Fibroblast of upper back skin (primary cell): ENCODE measurements at regions not wholly inside any gene's neighbourhood (a gene's known extent, or its start where the extent isn't known, plus 50 kb on each side); places are given as distances from the start of the nearest gene placed in this dataset.

Experiments
- DNase-seq: peaks from one replicate; pipeline ENCODE4 v3.0.0-alpha.2; 2013

- DNase-seq = no peak
Observed at GRCh38 chrY:19134426-19134825, 360.9 kb upstream of the HSFY2 start.

GRCh38 chrY:19130569-19131358, 357.2 kb upstream of the HSFY2 start:
- no peak for DNase-seq

- DNase-seq = no peak
Observed at GRCh38 chrY:19126889-19127288, 353.4 kb upstream of the HSFY2 start.

GRCh38 chrY:19124609-19125008, 351.1 kb upstream of the HSFY2 start:
- no peak for DNase-seq

GRCh38 chrY:19122450-19122849, 348.9 kb upstream of the HSFY2 start:
- no peak for DNase-seq

- no peak for DNase-seq
Observed at GRCh38 chrY:19098349-19098748, 324.8 kb upstream of the HSFY2 start.

GRCh38 chrY:19095460-19095859, 321.9 kb upstream of the HSFY2 start:
- DNase-seq = no peak

GRCh38 chrY:19083006-19083405, 309.5 kb upstream of the HSFY2 start:
- DNase-seq = no peak

- peak; percentile 17 for DNase-seq
Observed at GRCh38 chrY:19077698-19078113, 304.2 kb upstream of the HSFY2 start.

- DNase-seq = peak; percentile 74
Observed at GRCh38 chrY:19076846-19077697, 303.5 kb upstream of the HSFY2 start.

GRCh38 chrY:19075471-19076253, 302.1 kb upstream of the HSFY2 start:
- peak; percentile 80 for DNase-seq

GRCh38 chrY:19067435-19067834, 293.9 kb upstream of the HSFY2 start:
- no peak for DNase-seq

- DNase-seq = no peak
Observed at GRCh38 chrY:19066447-19067190, 293.1 kb upstream of the HSFY2 start.

GRCh38 chrY:19065119-19065518, 291.6 kb upstream of the HSFY2 start:
- DNase-seq = no peak

GRCh38 chrY:19059733-19060132, 286.2 kb upstream of the HSFY2 start:
- peak; percentile 17 for DNase-seq

- DNase-seq = no peak
Observed at GRCh38 chrY:19058831-19059370, 285.4 kb upstream of the HSFY2 start.

- DNase-seq = no peak
Observed at GRCh38 chrY:19056138-19056469, 282.6 kb upstream of the HSFY2 start.

GRCh38 chrY:19055232-19056137, 281.9 kb upstream of the HSFY2 start:
- DNase-seq = no peak

GRCh38 chrY:19053806-19054205, 280.3 kb upstream of the HSFY2 start:
- DNase-seq = no peak

- peak; percentile 47 for DNase-seq
Observed at GRCh38 chrY:19051021-19051420, 277.5 kb upstream of the HSFY2 start.

- no peak for DNase-seq
Observed at GRCh38 chrY:19042984-19043442, 269.5 kb upstream of the HSFY2 start.
